Ovary (tissue), 3 donors: ENCODE measurements at regions not wholly inside any gene's neighbourhood (a gene's known extent, or its start where the extent isn't known, plus 50 kb on each side); places are given as distances from the start of the nearest gene placed in this dataset.

Experiments
- CTCF ChIP-seq, 3 donors: fragments of 450-650 bp in 2 of 3; fragments of 200-600 bp in 1 of 3; IDR thresholded peaks; one replicate each; pipeline versions ENCODE4 v1.5.1 to v1.8.0; 2016 to 2022; ENCODE audit warnings: antibody characterized with exemption in 3 of 3, mild to moderate bottlenecking in 1 of 3
- EP300 ChIP-seq: sonication (generic); formaldehyde crosslinking; IDR thresholded peaks from one replicate; pipeline ENCODE4 v1.6.1; 2017; ENCODE audit warnings: antibody characterized with exemption
- donor health status: DM: no; HTN: no; CAD: no.

- TF ChIP-seq CTCF (IDR thresholded peaks at IDR 0.05): no peak
- no peak for TF ChIP-seq EP300
Observed at GRCh38 chr2:150586858-150587257, 99.4 kb upstream of the RND3 start.
